ENCODE measurements at regions not wholly inside any gene's neighbourhood (a gene's known extent, or its start where the extent isn't known, plus 50 kb on each side); places are given as distances from the start of the nearest gene placed in this dataset.

DNA sequence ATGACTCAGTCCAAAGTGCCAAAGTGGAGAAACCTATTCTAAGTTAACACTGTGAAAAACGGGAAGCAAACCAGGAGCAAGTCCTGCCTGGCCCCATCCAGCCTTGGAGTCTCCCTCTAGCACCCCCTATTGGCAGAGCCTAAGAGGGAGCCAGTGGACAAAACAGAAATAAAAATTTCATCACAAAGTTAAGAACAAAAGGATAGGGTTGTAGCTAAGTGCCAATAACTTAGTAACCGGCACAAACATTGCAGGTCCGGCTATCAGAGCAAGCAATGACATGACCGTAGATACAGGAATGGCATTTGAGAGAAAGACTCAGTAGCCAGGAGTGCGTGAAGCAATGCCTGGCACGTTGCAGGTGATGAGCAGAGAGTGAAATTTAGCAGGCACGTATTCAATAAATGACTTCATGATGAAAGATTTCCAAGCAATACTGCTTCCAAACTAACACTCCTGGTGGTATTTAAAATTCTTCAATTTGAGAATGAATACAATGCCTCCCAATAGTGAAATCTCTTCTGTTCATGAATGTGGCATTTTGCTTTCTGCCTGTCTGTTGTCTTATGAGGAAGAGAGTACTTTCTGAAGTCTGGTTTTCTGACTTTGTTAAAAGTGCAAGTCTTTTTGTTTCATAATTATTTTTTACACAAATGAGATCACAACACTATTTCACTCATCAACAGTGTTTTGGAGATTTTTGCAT lies 391.0 kb downstream of the OMA1 start:
- TF ChIP-seq, protein P1, sequence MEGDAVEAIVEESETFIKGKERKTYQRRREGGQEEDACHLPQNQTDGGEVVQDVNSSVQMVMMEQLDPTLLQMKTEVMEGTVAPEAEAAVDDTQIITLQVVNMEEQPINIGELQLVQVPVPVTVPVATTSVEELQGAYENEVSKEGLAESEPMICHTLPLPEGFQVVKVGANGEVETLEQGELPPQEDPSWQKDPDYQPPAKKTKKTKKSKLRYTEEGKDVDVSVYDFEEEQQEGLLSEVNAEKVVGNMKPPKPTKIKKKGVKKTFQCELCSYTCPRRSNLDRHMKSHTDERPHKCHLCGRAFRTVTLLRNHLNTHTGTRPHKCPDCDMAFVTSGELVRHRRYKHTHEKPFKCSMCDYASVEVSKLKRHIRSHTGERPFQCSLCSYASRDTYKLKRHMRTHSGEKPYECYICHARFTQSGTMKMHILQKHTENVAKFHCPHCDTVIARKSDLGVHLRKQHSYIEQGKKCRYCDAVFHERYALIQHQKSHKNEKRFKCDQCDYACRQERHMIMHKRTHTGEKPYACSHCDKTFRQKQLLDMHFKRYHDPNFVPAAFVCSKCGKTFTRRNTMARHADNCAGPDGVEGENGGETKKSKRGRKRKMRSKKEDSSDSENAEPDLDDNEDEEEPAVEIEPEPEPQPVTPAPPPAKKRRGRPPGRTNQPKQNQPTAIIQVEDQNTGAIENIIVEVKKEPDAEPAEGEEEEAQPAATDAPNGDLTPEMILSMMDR (IDR thresholded peaks at IDR 0.05; ENCODE audit: poor library complexity) = peak; percentile 40
- no peak for TF ChIP-seq EZH2phosphoT487 (IDR thresholded peaks at IDR 0.05; ENCODE audit: low read depth, severe bottlenecking, unreplicated experiment)
- TF ChIP-seq EZH2 (IDR thresholded peaks at IDR 0.05; ENCODE audit: borderline replicate concordance) = no peak
